Large intestine (tissue), 3 donors: ENCODE measurements at regions not wholly inside any gene's neighbourhood (a gene's known extent, or its start where the extent isn't known, plus 50 kb on each side); places are given as distances from the start of the nearest gene placed in this dataset.

Source experiments
- DNase-seq, 2 donors: peaks; one replicate each; pipeline versions ENCODE4 v3.0.0 to v3.0.0-alpha.2; 2013
- H3K27ac ChIP-seq: one replicate; pipeline ENCODE4 v1.5.1; 2013; ENCODE audit warnings: low read length
- H3K27me3 ChIP-seq: 2 replicates; pipeline ENCODE4 v1.6.1; 2013; ENCODE audit warnings: low read length; ENCODE audit not compliant: control insufficient read depth, insufficient read depth
- H3K36me3 ChIP-seq: 2 replicates; pipeline ENCODE4 v1.6.1; 2013; ENCODE audit warnings: low read length; ENCODE audit not compliant: control insufficient read depth, insufficient read depth
- H3K4me1 ChIP-seq: one replicate; pipeline ENCODE4 v1.6.1; 2013; ENCODE audit warnings: low read length; ENCODE audit not compliant: control insufficient read depth, insufficient read depth
- H3K4me3 ChIP-seq: one replicate; pipeline ENCODE4 v1.5.1; 2013; ENCODE audit warnings: low read length
- H3K9me3 ChIP-seq: one replicate; pipeline ENCODE4 v1.6.1; 2013; ENCODE audit warnings: mild to moderate bottlenecking, low read depth, low read length, moderate library complexity; ENCODE audit not compliant: control insufficient read depth
- WGBS: methylation state at CpG from one replicate; pipeline ENCODE4 v1.1.5; 2013; ENCODE audit warnings: low lambda C conversion rate; ENCODE audit not compliant: insufficient coverage; 5-methylcytosine and 5-hydroxymethylcytosine counted together

GRCh38 chr17:71919896-71920295, 200.9 kb upstream of the SOX9 start:
- H3K4me1 ChIP-seq = no peaks in the 10 kb centered on the region
- no peaks in the 10 kb centered on the region for H3K27me3 ChIP-seq
- WGBS = 82% methylated on average over 3 of the region's 7 CpGs
- no peak overlapping the region for H3K4me3 ChIP-seq
- no peak for DNase-seq
- H3K27ac ChIP-seq = no peak overlapping the region
- no peaks in the 10 kb centered on the region for H3K36me3 ChIP-seq
- H3K9me3 ChIP-seq = no peaks in the 10 kb centered on the region

- no peak overlapping the region for H3K4me3 ChIP-seq
- WGBS = 94% methylated on average over 2 of the region's 2 CpGs
- H3K27ac ChIP-seq = no peak overlapping the region
These were observed 199.0 kb upstream of the SOX9 start for GRCh38 chr17:71921796-71922195.

GRCh38 chr17:71922439-71922838, 198.4 kb upstream of the SOX9 start:
- Histone ChIP-seq H3K36me3 (no peaks in the 10 kb centered on the region), H3K27me3 (no peaks in the 10 kb centered on the region), H3K4me3 (no peak overlapping the region), H3K9me3 (no peaks in the 10 kb centered on the region), H3K4me1 (no peaks in the 10 kb centered on the region), H3K27ac (no peak overlapping the region)
- DNase-seq = peak in 1 of 2 donors; percentile 3

More at GRCh38 chr17:71921796-71922195, 199.0 kb upstream of the SOX9 start:
- Histone ChIP-seq H3K27me3 (no peaks in the 10 kb centered on the region), H3K9me3 (no peaks in the 10 kb centered on the region), H3K4me1 (no peaks in the 10 kb centered on the region), H3K36me3 (no peaks in the 10 kb centered on the region)
- no peak for DNase-seq

GRCh38 chr17:71926746-71927398, 193.9 kb upstream of the SOX9 start:
- no peak for DNase-seq
- H3K27ac ChIP-seq = no peak overlapping the region
- no peaks in the 10 kb centered on the region for H3K36me3 ChIP-seq
- H3K9me3 ChIP-seq = no peaks in the 10 kb centered on the region
- H3K27me3 ChIP-seq = no peaks in the 10 kb centered on the region
- H3K4me1 ChIP-seq = no peaks in the 10 kb centered on the region
- WGBS = 90% methylated on average over 2 of the region's 5 CpGs
- no peak overlapping the region for H3K4me3 ChIP-seq

- Histone ChIP-seq H3K9me3 (no peaks in the 10 kb centered on the region), H3K36me3 (no peaks in the 10 kb centered on the region), H3K4me1 (no peaks in the 10 kb centered on the region), H3K27ac (no peak overlapping the region), H3K27me3 (no peaks in the 10 kb centered on the region), H3K4me3 (no peak overlapping the region)
- no peak for DNase-seq
- 100% methylated on average over 1 of the region's 3 CpGs for WGBS
These were observed 187.5 kb upstream of the SOX9 start for GRCh38 chr17:71933306-71933705.

GRCh38 chr17:71934520-71934919, 186.3 kb upstream of the SOX9 start:
- Histone ChIP-seq H3K4me3 (no peak overlapping the region), H3K27ac (no peak overlapping the region), H3K27me3 (no peaks in the 10 kb centered on the region), H3K36me3 (no peaks in the 10 kb centered on the region), H3K4me1 (no peaks in the 10 kb centered on the region), H3K9me3 (no peaks in the 10 kb centered on the region)
- WGBS = no CpG with 5 or more reads among the region's 2 CpGs
- DNase-seq = no peak

- WGBS = no CpG with 5 or more reads among the region's 2 CpGs
- no peaks in the 10 kb centered on the region for H3K36me3 ChIP-seq
- no peaks in the 10 kb centered on the region for H3K4me1 ChIP-seq
- H3K27me3 ChIP-seq = no peaks in the 10 kb centered on the region
- H3K27ac ChIP-seq = no peak overlapping the region
- H3K4me3 ChIP-seq = no peak overlapping the region
- H3K9me3 ChIP-seq = no peaks in the 10 kb centered on the region
- no peak for DNase-seq
These were observed 185.5 kb upstream of the SOX9 start for GRCh38 chr17:71935341-71935740.

GRCh38 chr17:71936977-71937376, 183.8 kb upstream of the SOX9 start:
- DNase-seq = no peak
- no peaks in the 10 kb centered on the region for H3K4me1 ChIP-seq
- no peaks in the 10 kb centered on the region for H3K9me3 ChIP-seq
- no peaks in the 10 kb centered on the region for H3K27me3 ChIP-seq
- WGBS = no CpG with 5 or more reads among the region's 2 CpGs
- no peaks in the 10 kb centered on the region for H3K36me3 ChIP-seq
- no peak overlapping the region for H3K4me3 ChIP-seq
- no peak overlapping the region for H3K27ac ChIP-seq

- H3K36me3 ChIP-seq = no peaks in the 10 kb centered on the region
- H3K4me1 ChIP-seq = no peaks in the 10 kb centered on the region
- no CpG with 5 or more reads among the region's 2 CpGs for WGBS
- H3K27me3 ChIP-seq = no peaks in the 10 kb centered on the region
- H3K4me3 ChIP-seq = no peak overlapping the region
- no peaks in the 10 kb centered on the region for H3K9me3 ChIP-seq
- DNase-seq = no peak
- no peak overlapping the region for H3K27ac ChIP-seq
These were observed 182.9 kb upstream of the SOX9 start for GRCh38 chr17:71937914-71938313.

- WGBS = 80% methylated on average over 1 of the region's 9 CpGs
- Histone ChIP-seq H3K4me3 (no peak overlapping the region), H3K4me1 (no peaks in the 10 kb centered on the region), H3K27ac (no peak overlapping the region), H3K36me3 (no peaks in the 10 kb centered on the region), H3K27me3 (no peaks in the 10 kb centered on the region), H3K9me3 (no peaks in the 10 kb centered on the region)
- DNase-seq = no peak
These were observed 182.3 kb upstream of the SOX9 start for GRCh38 chr17:71938340-71939010.

- Histone ChIP-seq H3K9me3 (no peaks in the 10 kb centered on the region), H3K27me3 (no peaks in the 10 kb centered on the region), H3K27ac (no peak overlapping the region), H3K36me3 (no peaks in the 10 kb centered on the region), H3K4me3 (no peak overlapping the region), H3K4me1 (no peaks in the 10 kb centered on the region)
- no peak for DNase-seq
- 75% methylated on average over 1 of the region's 2 CpGs for WGBS
These were observed 178.9 kb upstream of the SOX9 start for GRCh38 chr17:71941920-71942319.
